GM12865 (cell line): ENCODE measurements at regions not wholly inside any gene's neighbourhood (a gene's known extent, or its start where the extent isn't known, plus 50 kb on each side); places are given as distances from the start of the nearest gene placed in this dataset.

Source experiments
- DNase-seq: peaks from one replicate; pipeline ENCODE4 v3.0.0; 2010; ENCODE audit warnings: low read depth
- H3K4me3 ChIP-seq: 2 replicates; pipeline ENCODE4 v1.5.1; 2011; ENCODE audit warnings: mild to moderate bottlenecking, low read depth, low read length, control low read depth
- CTCF ChIP-seq: IDR thresholded peaks from 2 replicates; pipeline ENCODE4 v1.5.1; 2011; ENCODE audit warnings: low read length, control low read depth, low read depth, inconsistent platforms; ENCODE audit not compliant: insufficient read depth; ENCODE audit errors: missing control alignments

- H3K4me3 ChIP-seq: no peak overlapping the region
- TF ChIP-seq CTCF: no peak
- DNase-seq: no peak
These were observed 56.1 kb upstream of the PCED1B start for GRCh38 chr12:47023311-47023710.

GRCh38 chr12:47023953-47024352, 55.5 kb upstream of the PCED1B start:
- no peak overlapping the region for H3K4me3 ChIP-seq
- DNase-seq: no peak
- TF ChIP-seq CTCF: no peak

- no peak overlapping the region for H3K4me3 ChIP-seq
- DNase-seq: no peak
- no peak for TF ChIP-seq CTCF
These were observed 55.0 kb upstream of the PCED1B start for GRCh38 chr12:47024463-47024862.

- no peak for TF ChIP-seq CTCF
- DNase-seq: no peak
- no peak overlapping the region for H3K4me3 ChIP-seq
These were observed 54.1 kb upstream of the PCED1B start for GRCh38 chr12:47025349-47025748.

GRCh38 chr12:47025798-47026197, 53.6 kb upstream of the PCED1B start:
- TF ChIP-seq CTCF: no peak

GRCh38 chr12:47026291-47026690, 53.1 kb upstream of the PCED1B start:
- no peak for DNase-seq
- no peak overlapping the region for H3K4me3 ChIP-seq
- TF ChIP-seq CTCF: no peak

More at GRCh38 chr12:47025798-47026197, 53.6 kb upstream of the PCED1B start:
- DNase-seq: no peak
- no peak overlapping the region for H3K4me3 ChIP-seq
